NCI-H748 treated with DMSO at 0.1 percent for 48 hours (cell line): ENCODE measurements at regions not wholly inside any gene's neighbourhood (a gene's known extent, or its start where the extent isn't known, plus 50 kb on each side); places are given as distances from the start of the nearest gene placed in this dataset.
"Not testable (repeated sequence)": the region's sequence is repeated elsewhere in the genome, so short reads cannot be mapped to it uniquely, and the experiment has no call there.

Experiments
- DNase-seq: peaks from one replicate; lab custom pipeline; 2025; lab: John Stamatoyannopoulos, UW

DNA sequence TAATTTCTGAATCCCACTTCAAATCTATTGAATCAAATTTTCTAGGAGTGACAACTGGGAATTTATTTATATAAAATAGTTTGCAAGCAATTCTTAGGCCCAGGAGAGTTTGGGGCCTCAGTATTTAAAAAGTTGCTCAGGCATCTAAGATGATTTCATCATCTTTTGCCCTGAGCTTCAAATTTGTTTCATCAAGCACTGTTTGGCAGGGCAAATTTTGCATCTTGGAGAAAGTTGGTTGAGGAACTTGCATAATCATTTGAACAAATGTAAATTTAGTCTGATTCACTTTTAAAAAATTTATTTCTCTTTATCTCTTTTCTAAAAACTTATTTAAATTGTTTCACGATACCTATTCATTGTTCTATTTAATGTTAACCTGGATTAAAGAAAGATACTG lies 702.8 kb downstream of the SI start:
- DNase-seq = no peak

DNA sequence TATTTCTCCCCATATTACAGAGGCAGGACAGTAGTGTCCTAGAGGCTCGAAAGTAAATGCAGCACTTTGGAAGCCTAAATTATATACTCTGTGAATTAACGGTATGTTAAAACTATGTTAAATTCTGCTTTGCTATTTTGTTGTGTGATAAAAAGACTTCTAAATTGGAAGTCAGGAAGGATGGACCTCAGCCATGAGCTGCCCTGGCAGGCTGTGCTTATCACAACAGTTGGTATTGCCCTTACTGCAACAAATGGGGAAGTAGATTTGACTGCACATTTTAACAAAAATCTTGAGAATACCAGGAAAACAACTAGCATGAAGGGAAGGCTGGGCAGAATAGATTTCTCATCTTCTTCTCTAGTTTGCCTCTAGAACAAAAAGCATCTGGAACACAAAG lies 706.6 kb downstream of the SI start:
- no peak for DNase-seq

DNA sequence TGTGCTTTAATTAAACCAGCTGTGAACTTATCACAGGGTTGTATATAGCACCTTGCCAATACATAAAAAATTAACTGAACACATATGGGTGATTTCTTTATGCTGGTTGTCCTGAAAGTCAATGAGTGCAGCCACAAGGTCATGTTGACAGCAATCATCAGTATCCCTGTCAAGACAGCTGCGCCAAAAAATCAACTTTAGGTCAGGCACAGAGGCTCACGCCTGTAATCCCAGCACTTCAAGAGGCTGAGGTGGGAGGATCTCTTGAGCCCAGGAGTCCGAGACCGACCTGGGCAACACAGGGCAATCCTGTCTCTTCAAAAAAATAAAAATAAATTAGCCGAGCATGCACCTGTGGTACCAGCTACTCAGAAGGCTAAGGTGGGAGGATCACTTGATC lies 707.3 kb downstream of the SI start:
- no peak for DNase-seq

DNA sequence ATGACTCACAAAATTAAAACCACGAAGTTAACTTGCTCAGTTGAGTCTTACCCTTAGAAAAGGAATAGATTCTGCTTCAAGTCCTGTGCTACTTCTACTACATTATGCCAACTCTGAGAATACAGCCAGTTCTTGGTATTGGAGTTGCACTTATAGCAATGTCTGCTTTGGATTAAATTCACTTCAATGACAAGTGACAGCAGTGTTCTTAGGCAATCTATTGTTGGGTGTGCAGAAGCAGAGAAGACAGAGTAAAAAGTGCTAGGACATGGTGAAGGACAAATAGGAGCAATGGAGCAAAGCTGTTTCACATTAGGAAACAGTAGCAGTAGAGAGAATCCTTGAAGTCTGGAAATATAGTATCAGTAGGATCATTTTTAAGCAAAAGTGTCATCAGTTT lies 713.1 kb downstream of the SI start:
- DNase-seq = no peak

DNA sequence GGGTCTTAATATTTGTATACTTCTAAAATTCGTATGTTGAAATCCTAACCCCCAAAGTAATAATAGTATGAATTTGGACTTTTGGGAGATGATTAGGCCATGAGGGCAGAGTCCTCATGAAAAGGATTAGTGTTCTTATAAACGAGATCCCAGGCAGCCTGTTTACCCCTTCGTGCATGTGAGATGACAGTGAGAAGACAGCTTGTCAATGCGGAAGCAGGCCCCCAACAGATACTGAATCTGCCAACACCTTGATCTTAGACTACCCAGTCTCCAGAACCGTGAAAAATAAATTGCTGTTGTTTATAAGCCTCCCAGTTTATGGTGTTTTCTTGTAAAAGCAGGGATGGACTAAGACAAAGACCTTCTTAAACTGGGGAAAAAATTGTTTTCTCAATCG lies 714.2 kb downstream of the SI start:
- DNase-seq = no peak

DNA sequence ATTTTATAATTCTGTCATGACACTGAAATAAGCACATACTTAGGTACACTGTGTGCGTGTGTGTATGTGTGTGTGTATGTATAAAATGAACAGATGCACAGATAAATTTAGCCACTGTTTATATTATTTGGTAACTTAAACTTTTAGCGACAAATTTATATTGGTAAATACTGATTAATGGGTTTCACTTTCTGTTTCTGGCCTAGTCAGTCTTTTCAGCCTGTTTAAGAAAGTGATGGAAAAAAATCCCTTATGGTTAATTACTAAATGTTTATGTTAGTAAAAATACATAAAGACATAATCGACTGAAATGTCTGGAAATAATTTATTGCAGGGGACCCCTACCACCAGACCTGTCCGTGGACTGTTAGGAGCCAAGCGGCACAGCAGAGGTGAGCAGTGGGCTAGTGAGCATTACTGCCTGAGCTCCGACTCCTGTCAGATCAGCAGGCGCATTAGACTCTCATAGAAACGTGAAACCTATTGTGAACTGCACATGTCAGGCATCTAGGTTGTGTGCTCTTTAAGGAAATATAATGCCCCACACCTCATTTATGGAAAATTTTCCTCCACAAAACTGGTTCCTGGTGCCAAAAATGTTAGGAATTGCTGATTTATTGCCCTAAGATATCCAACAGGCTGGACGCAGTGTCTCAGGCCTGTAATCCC lies 717.4 kb downstream of the SI start:
- no peak for DNase-seq

DNA sequence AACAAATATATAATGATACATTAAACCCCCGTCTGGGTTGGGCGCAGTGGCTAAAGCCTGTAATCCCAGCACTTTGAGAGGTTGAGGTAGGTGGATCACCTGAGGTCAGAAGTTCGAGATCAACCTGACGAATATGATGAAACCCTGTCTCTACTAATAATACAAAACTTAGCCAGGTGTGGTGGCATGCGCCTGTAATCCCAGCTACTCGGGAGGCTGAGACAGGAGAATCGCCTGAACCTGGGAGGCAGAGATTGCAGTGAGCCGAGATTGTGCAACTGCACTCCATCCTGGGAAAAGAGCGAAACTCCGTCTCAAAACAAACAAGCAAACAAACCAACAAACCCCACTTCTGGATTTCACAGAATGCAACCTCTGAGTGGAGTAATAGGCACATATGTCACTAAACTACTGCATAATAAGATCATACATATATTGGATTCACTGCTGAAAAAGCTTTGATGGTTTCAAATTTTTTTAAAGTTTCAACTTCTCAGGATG lies 718.2 kb downstream of the SI start:
- no peak for DNase-seq

DNA sequence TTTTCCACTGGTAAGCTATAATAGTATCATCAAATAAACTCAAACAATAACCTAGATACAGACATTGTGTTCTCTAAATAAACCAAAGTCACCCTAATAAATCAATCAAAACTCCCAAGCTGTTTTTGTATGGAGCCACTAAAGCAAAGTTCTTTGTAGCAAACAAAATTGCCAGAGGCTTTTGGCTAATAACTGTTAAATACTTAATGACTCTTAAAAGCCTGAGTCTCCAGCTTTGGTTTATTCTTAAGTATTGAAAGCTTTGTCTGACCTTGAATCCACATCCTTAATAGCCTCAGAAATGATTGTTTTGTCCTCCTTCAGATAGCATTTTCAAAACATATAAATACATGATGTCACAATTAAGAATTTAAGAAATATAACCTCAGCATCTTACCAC lies 725.3 kb downstream of the SI start:
- DNase-seq = no peak

DNA sequence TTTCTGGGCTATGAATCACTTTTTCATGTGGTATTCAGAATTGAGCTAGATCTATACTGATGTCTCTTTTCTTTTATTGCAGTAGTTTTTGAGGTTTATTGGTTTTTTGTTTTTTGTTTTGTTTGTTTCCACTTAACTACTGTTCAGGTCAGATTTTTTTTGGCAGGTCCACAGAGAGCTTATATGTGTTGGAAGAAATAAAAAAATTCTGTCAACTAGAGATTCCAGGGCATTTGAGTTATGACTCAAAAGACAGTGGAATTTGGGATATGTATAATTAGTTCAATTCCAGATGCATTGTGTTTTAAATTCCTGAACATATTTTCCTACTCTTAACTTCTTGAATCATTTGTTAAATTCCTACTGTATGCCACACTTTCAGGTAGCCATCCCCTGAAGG lies 727.2 kb downstream of the SI start:
- no peak for DNase-seq

DNA sequence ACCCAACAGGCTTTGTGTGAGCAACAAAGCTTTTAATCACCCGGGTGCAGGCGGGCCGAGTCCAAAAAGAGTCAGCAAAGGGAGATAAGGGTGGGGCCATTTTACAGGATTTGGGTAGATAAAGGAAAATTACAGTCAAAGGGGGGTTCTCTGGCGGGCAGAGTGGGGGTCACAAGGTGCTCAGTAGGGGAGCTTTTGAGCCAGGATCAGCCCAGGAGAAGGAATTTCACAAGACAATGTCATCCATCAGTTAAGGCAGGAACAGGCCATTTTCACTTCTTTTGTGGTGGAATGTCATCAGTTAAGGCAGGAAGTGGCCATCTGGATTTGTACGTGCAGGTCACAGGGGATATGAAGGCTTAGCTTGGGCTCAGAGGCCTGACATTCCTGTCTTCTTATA lies 736.1 kb downstream of the SI start:
- DNase-seq = not testable (repeated sequence)

DNA sequence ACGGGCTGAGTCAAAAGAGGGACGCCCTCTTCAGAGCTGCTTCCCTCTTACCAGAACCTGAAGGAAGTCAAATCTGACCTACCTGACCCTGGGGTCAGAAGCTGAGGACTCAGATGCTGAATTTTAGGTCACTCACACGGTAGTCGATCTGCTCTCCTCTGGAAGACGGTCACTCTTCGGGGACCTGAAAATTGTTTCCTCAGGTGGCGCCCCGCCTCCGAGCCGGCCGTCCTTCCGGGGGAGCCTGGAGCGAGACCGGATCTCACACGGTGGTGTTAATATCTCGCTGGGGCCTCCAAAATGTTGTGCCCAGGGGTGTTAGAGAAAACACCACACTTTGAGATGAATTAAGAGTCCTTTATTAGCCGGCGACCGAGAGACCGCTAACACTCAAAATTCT lies 737.2 kb downstream of the SI start:
- DNase-seq = no peak

DNA sequence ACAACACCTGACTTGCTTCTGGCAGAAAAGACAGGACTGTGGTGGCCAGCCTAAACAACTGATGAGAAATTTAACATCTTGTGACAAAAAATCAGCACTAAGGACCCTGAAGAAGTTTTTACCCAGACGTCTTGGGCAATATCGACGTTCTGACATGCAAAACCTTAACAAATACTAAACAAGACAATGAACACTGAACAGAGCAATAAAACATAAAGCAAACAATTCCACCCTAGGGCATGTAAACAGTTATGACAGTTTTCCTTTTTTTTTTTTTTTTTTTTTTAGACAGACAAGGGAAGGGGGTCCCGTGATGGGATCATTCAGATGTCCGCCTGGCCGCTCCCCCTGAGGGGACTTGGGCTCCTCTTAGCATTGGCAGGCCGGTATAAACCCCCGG lies 738.0 kb downstream of the SI start:
- no peak for DNase-seq

DNA sequence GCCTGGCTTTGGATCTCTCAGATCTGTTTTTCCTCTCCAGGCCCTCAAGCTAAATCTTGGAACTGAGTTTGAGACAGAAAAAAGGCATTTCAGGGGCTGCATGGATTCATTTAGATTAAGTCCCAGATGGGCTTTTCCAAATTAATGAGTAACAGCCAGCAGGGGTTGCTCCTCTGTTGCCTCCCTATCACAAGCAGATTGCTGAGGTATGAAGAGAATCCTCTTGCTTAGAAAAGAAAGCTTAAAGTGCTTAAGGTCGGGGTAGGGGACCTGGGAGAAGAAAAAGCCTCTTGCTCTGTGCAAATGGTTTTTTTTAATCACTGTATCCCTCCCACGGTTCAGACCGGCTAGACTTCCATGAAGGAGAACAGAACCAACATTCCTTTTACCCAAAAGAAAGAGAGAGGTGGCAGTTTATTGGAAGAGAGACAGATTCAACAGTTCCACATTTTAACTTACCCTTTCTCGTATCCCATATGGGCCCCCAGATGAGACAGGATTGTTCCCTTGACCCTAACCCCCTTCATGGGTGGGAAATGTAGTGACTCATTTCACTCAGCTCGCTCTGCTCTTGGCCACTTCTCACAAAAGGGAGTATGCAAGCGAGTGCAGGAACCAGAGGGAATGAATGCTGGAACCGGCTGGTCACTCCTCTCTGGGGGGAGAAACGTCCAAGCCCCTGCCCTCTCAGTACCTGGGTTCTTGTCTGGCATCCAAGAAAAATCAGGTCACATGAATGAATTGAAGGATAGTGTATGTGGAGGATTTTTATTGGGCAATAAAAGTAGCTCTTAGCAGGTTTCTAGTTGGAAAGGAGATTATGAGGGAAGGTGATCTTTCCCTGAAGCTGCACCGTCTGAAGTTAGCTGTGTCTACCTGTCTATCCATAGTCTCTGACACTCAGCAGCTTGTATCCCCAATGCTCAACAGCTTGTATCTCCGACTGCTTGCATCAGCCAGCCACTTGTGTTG lies 745.2 kb downstream of the SI start:
- DNase-seq = no peak

DNA sequence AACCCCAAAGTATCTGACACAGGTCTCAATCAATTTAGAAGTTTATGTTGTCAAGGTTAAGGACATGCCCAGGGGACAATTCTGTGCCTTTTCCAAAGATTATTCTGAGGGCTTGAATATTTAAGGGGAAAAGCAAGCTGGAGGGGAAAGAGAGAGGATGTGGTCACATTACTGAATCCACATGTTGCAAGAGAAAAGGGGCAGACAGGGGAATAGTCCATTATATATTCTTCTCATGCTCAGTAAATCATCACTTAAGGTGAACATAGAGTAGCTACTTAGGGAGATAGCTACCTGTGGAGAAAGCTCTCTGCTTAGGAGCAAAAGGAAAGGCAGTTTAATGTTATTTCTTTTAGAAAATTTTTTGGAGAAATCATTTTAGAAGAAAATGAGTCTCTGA lies 751.6 kb downstream of the SI start:
- no peak for DNase-seq

DNA sequence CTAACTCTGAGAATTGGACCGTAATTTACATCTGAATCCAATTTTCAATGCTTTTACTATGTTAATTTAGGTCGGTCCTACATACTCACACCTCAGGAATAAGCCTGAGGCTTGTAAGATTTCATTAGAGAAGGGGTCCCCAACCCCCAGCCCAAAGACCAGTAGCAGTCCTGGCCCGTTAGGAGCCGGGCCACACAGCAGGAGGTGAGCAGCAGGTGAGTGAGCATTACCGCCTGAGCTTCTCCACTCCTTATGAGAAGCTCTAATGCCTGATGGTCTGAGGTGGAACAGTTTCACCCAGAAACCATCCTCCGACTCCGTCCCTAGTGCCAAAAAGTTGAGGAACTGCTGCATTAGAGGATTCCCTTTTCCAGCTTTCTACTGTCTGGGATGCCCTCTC lies 757.3 kb downstream of the SI start:
- no peak for DNase-seq

DNA sequence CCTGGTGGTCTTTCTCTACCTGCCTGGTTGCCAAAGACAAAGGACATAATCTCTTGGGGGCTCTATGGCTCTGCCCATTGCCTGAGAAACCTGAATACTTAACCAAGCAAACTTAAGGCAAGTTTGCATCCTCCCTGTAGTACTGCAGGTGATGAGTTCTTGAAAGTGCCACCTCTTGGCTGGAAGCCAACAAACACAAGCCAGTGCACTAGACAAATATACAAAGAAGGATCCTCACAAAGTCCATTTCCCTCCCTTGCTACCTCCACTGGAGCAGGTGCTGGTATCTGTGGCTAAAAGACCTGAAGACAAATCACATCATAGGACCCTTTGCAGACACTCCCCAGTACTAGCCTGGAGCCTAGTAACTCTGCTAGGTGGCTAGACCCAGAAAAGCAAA lies 772.3 kb downstream of the SI start:
- no peak for DNase-seq

DNA sequence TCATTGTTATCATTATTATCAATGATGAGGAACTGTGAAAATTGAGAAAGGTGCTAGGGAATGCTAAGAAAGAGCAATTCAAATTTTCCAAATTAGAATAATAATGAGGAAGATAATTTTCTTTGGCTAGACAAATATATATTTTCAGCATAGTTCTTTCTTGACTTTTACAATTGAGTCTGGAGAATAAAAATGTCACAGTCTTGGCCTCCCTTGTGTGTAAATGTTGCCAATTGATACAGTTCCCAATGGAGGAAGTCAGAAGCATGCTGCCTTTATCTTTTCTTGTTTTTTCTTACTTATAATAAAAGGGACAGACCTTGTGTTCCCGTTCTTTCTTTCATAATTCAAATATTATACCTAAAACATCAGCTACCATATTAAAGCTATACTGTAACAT lies 774.4 kb downstream of the SI start:
- DNase-seq = no peak

DNA sequence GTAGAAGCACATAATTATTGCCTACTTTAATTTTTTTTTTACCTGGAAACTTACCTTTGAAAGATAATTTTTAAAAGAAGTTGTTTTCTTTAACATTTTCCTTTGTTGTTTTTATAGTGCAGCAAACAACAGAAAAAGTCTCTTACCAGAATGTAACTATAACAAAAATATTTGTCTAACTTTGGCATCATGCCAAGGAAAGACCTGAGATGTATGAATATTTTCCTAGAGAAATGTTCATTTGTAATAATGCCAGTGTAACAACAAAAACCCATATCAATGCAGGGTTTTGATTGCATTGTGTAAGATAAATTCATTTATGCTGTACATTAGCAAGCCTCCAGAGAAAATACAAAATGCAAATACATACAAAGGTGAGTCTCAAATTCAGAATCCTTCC lies 775.7 kb downstream of the SI start:
- no peak for DNase-seq

DNA sequence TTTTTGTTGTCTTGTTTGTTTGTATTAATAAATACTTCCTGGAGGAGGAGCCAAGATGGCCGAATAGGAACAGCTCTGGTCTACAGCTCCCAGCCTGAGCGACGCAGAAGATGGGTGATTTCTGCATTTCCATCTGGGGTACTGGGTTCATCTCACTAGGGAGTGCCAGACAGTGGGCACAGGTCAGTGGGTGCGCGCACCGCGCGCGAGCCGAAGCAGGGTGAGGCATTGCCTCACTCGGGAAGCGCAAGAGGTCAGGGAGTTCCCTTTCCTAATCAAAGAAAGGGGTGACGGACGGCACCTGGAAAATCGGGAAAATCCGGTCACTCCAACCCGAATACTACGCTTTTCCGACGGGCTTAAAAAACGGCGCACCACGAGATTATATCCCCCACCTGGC lies 786.8 kb downstream of the SI start:
- DNase-seq = not testable (repeated sequence)

DNA sequence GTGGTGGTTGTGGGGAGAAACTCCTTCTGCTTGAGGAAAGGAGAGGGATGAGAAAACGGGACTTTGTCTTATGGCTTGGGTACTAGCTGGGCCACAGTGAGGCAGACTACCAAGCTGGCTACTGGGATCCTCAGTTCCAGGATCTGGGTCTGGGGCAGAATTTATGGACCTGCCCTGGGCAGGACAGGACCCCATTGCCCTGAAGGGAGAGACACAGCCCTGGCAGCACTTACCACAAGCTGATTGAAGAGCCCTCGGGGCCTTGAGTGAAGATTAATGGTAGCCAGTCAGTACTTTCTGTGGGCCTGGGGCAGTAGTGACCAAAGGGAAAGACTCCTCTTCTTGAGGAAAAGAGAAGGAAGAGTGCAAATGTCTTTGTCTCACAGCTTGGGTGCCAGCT lies 799.7 kb downstream of the SI start:
- DNase-seq = no peak

DNA sequence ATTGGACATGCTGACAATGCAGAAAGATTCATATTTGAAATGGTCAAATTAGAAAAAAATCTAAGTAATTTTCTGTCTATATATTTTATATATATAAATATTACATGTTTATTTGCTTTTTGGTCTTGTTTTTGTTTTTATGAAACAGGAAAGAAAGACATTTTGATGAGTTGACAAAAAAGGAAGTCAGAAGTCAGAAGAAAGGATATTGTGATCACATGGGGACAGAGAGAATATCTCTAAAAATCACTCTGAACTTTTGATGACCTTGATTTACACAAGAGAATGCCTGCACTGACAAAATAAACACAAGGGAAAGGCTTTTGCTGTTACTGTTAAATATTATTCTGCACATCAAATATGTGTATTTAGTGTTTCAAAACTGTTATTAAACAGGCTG lies 811.2 kb downstream of the SI start:
- DNase-seq = no peak

DNA sequence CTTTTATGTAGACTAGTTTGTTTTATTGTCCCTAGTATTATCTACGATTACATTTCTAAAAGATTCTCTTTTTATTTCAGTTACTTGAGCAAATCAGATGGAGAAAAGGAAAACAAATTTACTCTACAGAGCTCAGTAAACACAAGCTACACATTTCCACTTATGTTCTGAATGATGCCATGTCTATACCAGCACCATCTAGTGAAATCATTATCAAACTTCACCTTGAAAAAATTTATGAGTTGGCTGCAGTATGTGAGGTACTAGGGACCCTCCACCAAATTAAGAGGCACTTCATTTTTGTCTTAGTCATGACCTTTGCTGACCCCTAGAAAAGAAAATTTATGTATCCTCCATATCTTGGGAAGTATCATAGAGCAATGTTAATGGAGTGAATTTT lies 827.4 kb downstream of the SI start:
- DNase-seq = no peak

DNA sequence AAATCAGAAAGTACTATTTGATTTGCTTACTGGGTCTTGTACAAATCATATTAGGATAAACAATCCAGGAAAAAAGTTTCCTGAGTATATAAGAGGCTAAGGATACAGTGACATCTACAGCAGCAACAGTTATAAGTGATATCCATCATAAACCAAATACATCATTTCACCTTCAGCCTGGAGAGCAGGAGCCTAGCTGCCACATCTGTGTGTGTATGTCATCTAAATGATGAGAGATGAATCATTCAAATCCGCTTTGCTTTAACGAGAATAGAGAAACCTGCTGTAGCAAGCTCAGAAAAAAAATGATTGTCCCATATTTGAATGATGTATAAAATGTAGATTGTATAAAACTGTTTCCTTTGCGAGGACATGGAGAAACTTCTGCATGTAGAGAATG lies 841.4 kb downstream of the SI start:
- DNase-seq = no peak
